HUES64 (cell line): ENCODE measurements at regions not wholly inside any gene's neighbourhood (a gene's known extent, or its start where the extent isn't known, plus 50 kb on each side); places are given as distances from the start of the nearest gene placed in this dataset.

Experiments used
- H3K27ac ChIP-seq: 2 replicates; pipeline ENCODE4 v1.7.0; 2013; ENCODE audit warnings: low read depth, low read length, inconsistent platforms
- H3K27me3 ChIP-seq: 2 replicates; pipeline ENCODE4 v1.6.1; 2013; ENCODE audit warnings: mild to moderate bottlenecking, low read length; ENCODE audit not compliant: insufficient read depth
- H3K36me3 ChIP-seq: 2 replicates; pipeline ENCODE4 v1.6.1; 2013; ENCODE audit warnings: mild to moderate bottlenecking, low read length; ENCODE audit not compliant: insufficient read depth
- H3K4me1 ChIP-seq: 2 replicates; pipeline ENCODE4 v1.6.1; 2013; ENCODE audit warnings: mild to moderate bottlenecking, low read length, moderate library complexity; ENCODE audit not compliant: insufficient read depth
- H3K4me3 ChIP-seq: 2 replicates; pipeline ENCODE4 v1.5.1; 2013; ENCODE audit warnings: mild to moderate bottlenecking, low read length, moderate library complexity
- H3K9ac ChIP-seq: 2 replicates; pipeline ENCODE4 v1.6.1; 2013; ENCODE audit warnings: mild to moderate bottlenecking, low read depth, low read length
- H3K9me3 ChIP-seq: 2 replicates; pipeline ENCODE4 v1.6.1; 2013; ENCODE audit warnings: low read depth, low read length; ENCODE audit not compliant: insufficient read depth
- WGBS: fragments of 150-250, 120-280 bp; methylation state at CpG from one replicate; pipeline ENCODE4 v1.1.7; 2013; ENCODE audit warnings: missing lambda C conversion rate; 5-methylcytosine and 5-hydroxymethylcytosine counted together

GRCh38 chr12:127750076-127750840, 516.7 kb upstream of the TMEM132C start:
- H3K27ac ChIP-seq, result no peak overlapping the region
- no peaks in the 10 kb centered on the region for H3K4me1 ChIP-seq
- WGBS, result 97% methylated on average over 7 of the region's 8 CpGs
- no peaks in the 10 kb centered on the region for H3K27me3 ChIP-seq
- H3K9ac ChIP-seq, result no peak overlapping the region
- H3K36me3 ChIP-seq, result no peaks in the 10 kb centered on the region
- no peaks in the 10 kb centered on the region for H3K9me3 ChIP-seq
- no peak overlapping the region for H3K4me3 ChIP-seq

- H3K36me3 ChIP-seq, result no peaks in the 10 kb centered on the region
- H3K27me3 ChIP-seq, result no peaks in the 10 kb centered on the region
- no peak overlapping the region for H3K4me3 ChIP-seq
- H3K9ac ChIP-seq, result no peak overlapping the region
- H3K27ac ChIP-seq, result no peak overlapping the region
- no peaks in the 10 kb centered on the region; the same call in 1 of the 2 replicates for H3K9me3 ChIP-seq
- 85% methylated on average over 1 of the region's 1 CpG for WGBS
- H3K4me1 ChIP-seq, result no peaks in the 10 kb centered on the region
Measured at GRCh38 chr12:127752802-127753201, 514.2 kb upstream of the TMEM132C start.

- no peak overlapping the region for H3K4me3 ChIP-seq
- no peaks in the 10 kb centered on the region for H3K36me3 ChIP-seq
- no peaks in the 10 kb centered on the region for H3K4me1 ChIP-seq
- H3K9ac ChIP-seq, result no peak overlapping the region
- 97% methylated on average over 14 of the region's 14 CpGs for WGBS
- H3K27me3 ChIP-seq, result no peaks in the 10 kb centered on the region
- no peak overlapping the region for H3K27ac ChIP-seq
- no peaks in the 10 kb centered on the region; the same call in 1 of the 2 replicates for H3K9me3 ChIP-seq
Measured at GRCh38 chr12:127760357-127760756, 506.6 kb upstream of the TMEM132C start.

GRCh38 chr12:127760996-127761395, 506.0 kb upstream of the TMEM132C start:
- 93% methylated on average over 22 of the region's 22 CpGs for WGBS
- Histone ChIP-seq H3K4me3 (no peak overlapping the region), H3K9ac (no peak overlapping the region), H3K9me3 (no peaks in the 10 kb centered on the region; the same call in 1 of the 2 replicates), H3K4me1 (peaks cover 4% of the 10 kb centered on the region; the same call in 1 of the 2 replicates), H3K27me3 (no peaks in the 10 kb centered on the region), H3K36me3 (no peaks in the 10 kb centered on the region), H3K27ac (no peak overlapping the region)

GRCh38 chr12:127761880-127762279, 505.1 kb upstream of the TMEM132C start:
- 70% methylated on average over 10 of the region's 10 CpGs for WGBS
- H3K4me1 ChIP-seq, result peaks cover 6% of the 10 kb centered on the region; the same call in 1 of the 2 replicates
- no peak overlapping the region for H3K4me3 ChIP-seq
- no peak overlapping the region for H3K9ac ChIP-seq
- H3K27ac ChIP-seq, result no peak overlapping the region
- no peaks in the 10 kb centered on the region for H3K9me3 ChIP-seq
- no peaks in the 10 kb centered on the region for H3K36me3 ChIP-seq
- H3K27me3 ChIP-seq, result no peaks in the 10 kb centered on the region

GRCh38 chr12:127767656-127768055, 499.3 kb upstream of the TMEM132C start:
- Histone ChIP-seq H3K36me3 (no peaks in the 10 kb centered on the region), H3K9me3 (no peaks in the 10 kb centered on the region), H3K4me1 (peaks cover 6% of the 10 kb centered on the region; the same call in 1 of the 2 replicates), H3K27ac (no peak overlapping the region), H3K4me3 (no peak overlapping the region), H3K9ac (no peak overlapping the region), H3K27me3 (no peaks in the 10 kb centered on the region)
- WGBS, result 93% methylated on average over 1 of the region's 1 CpG

DNA sequence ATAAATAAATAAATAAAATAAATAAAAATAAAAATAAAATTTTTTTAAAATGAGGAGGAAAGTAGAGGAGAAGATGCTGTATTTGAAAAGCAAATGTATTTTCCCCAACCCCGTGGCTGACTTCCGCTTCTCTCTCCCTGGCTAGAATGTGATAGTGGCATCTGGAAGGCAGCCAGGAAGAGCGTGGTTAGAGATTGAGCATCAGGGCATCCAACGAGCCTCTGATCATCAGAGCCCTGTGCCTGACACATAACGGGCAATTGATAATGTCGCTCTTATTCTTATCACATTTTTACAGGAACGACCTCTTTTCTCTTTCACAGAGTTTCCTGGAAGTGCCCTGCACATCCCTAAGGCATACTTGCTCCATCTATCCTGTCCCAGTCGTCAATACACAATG, 496.9 kb upstream of the TMEM132C start:
- no peak overlapping the region for H3K4me3 ChIP-seq
- H3K9ac ChIP-seq, result no peak overlapping the region
- no peaks in the 10 kb centered on the region for H3K9me3 ChIP-seq
- H3K36me3 ChIP-seq, result no peaks in the 10 kb centered on the region
- H3K27ac ChIP-seq, result no peak overlapping the region
- peaks cover 6% of the 10 kb centered on the region; the same call in 1 of the 2 replicates for H3K4me1 ChIP-seq
- no peaks in the 10 kb centered on the region for H3K27me3 ChIP-seq
- WGBS, result 90% methylated on average over 8 of the region's 8 CpGs

- Histone ChIP-seq H3K27me3 (no peaks in the 10 kb centered on the region), H3K9me3 (no peaks in the 10 kb centered on the region), H3K27ac (no peak overlapping the region), H3K4me3 (no peak overlapping the region), H3K4me1 (no peaks in the 10 kb centered on the region), H3K9ac (no peak overlapping the region), H3K36me3 (no peaks in the 10 kb centered on the region)
- WGBS, result 88% methylated on average over 3 of the region's 3 CpGs
Measured at GRCh38 chr12:127771546-127771945, 495.4 kb upstream of the TMEM132C start.

DNA sequence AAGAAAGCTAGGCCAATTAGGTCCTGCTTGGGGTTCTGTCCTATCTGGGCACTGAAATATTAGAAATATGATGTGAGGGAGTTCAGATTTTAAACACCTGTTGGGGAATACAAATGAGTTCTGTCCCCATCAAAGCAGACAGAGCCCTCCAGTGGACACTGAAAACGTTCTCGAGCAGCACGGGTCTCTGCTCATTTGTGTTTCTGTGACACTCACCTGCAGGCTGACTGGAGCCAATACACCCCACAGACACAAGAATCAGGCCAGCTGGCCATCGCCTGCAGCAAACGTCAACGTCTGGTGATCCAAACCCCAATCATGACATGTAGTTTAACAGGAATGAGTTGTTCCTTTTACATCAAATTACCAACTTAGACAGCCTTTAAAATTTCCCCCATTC, 493.4 kb upstream of the TMEM132C start:
- Histone ChIP-seq H3K9me3 (no peaks in the 10 kb centered on the region), H3K9ac (no peak overlapping the region), H3K4me1 (no peaks in the 10 kb centered on the region), H3K27me3 (no peaks in the 10 kb centered on the region), H3K36me3 (no peaks in the 10 kb centered on the region), H3K4me3 (no peak overlapping the region), H3K27ac (no peak overlapping the region)
- 44% methylated on average over 6 of the region's 6 CpGs for WGBS

DNA sequence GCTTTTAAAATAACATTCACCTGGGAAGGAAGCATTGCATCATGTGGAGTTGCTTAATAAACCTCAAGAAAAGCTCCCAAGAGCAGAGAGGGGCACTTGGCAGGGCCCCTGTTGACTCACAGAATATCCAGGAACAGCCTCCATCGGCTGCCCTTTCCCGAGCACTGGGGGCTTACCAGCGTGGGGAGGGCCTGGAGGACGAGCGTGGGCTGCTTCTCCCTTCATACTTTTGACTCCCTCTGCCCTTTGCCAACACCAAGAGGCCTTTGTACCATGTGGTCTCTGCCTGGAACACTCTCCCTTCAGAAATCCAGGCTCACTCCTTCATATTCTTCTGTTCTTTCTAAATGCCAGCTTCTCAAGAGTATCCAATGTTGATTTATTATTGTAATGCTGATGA, 492.1 kb upstream of the TMEM132C start:
- no peak overlapping the region for H3K27ac ChIP-seq
- WGBS, result 87% methylated on average over 5 of the region's 5 CpGs
- no peaks in the 10 kb centered on the region for H3K4me1 ChIP-seq
- no peaks in the 10 kb centered on the region for H3K9me3 ChIP-seq
- no peak overlapping the region for H3K9ac ChIP-seq
- no peaks in the 10 kb centered on the region for H3K36me3 ChIP-seq
- no peaks in the 10 kb centered on the region for H3K27me3 ChIP-seq
- H3K4me3 ChIP-seq, result no peak overlapping the region

GRCh38 chr12:127779301-127780045, 487.5 kb upstream of the TMEM132C start:
- Histone ChIP-seq H3K4me3 (no peak overlapping the region), H3K9ac (no peak overlapping the region), H3K27me3 (no peaks in the 10 kb centered on the region), H3K4me1 (no peaks in the 10 kb centered on the region), H3K27ac (no peak overlapping the region), H3K36me3 (no peaks in the 10 kb centered on the region), H3K9me3 (no peaks in the 10 kb centered on the region)
- 80% methylated on average over 12 of the region's 12 CpGs for WGBS
